ENCODE measurements at regions not wholly inside any gene's neighbourhood (a gene's known extent, or its start where the extent isn't known, plus 50 kb on each side); places are given as distances from the start of the nearest gene placed in this dataset.

DNA sequence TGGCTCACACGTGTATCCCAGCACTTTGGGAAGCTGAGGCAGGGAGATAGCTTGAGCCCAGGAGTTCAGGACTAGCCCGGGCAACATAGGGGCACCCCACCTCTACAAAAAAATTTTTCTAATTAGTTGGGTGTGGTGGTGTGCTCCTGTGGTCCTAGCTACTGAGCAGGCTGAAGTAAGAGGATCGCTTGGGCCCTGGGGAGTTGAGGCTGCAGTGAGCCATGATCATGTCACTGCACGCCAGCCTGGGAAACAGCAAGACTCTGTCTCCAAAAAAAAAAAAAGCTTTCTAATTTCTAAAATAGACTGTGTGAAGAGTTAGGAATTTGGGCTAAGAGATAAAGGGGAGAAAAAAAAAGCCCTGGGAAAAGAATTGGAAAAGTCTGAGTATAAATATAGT, 51.9 kb upstream of the NAB1 start:
- TF ChIP-seq ZNF501 (tag by site-specific recombination; IDR thresholded peaks at IDR 0.05): no peak
- no peak for TF ChIP-seq BCL6B (tag by site-specific recombination; IDR thresholded peaks at IDR 0.05)
- TF ChIP-seq ZNF350 (tag by site-specific recombination; IDR thresholded peaks at IDR 0.05): no peak
- no peak for TF ChIP-seq ZNF626 (tag by site-specific recombination; IDR thresholded peaks at IDR 0.05)
- no peak for TF ChIP-seq ZNF707 (tag by site-specific recombination; IDR thresholded peaks at IDR 0.05)
- no peak for TF ChIP-seq ZNF560 (tag by site-specific recombination; IDR thresholded peaks at IDR 0.05; ENCODE audit: borderline replicate concordance)
- TF ChIP-seq PBX3 (CRISPR knock-in tag; IDR thresholded peaks at IDR 0.05): no peak
- TF ChIP-seq ZNF426 (tag by site-specific recombination; IDR thresholded peaks at IDR 0.05): no peak
- TF ChIP-seq ZNF639 (tag by site-specific recombination; IDR thresholded peaks at IDR 0.05): no peak
- TF ChIP-seq ZNF623 (tag by site-specific recombination; IDR thresholded peaks at IDR 0.05): no peak
- no peak for TF ChIP-seq BCL11B (tag by site-specific recombination; IDR thresholded peaks at IDR 0.05; ENCODE audit: low read depth)
- no peak for TF ChIP-seq ZNF488 (tag by site-specific recombination; IDR thresholded peaks at IDR 0.05)
- ChIA-PET POLR2A (no interaction called here), CTCF (interaction anchor here (0.6 to 0.7 kb wide), 3 partner anchors 12 to 324 kb away, joined by 3 read pairs; no protein-coding TSS in a partner anchor)
- Histone ChIP-seq H3K9me3 (ENCODE audit: control insufficient read depth, insufficient read depth, low read depth, low read length) (no peaks in the 10 kb centered on the region), H3K27ac (ENCODE audit: extremely low read depth, low read depth, low read length) (no peak overlapping the region), H3K4me3 (ENCODE audit: low read depth, low read length) (no peak overlapping the region), H3K4me1 (ENCODE audit: control insufficient read depth, insufficient read depth, low read length) (no peaks in the 10 kb centered on the region), H3K36me3 (ENCODE audit: control insufficient read depth in 2 of 2, insufficient read depth in 1 of 2, low read length in 2 of 2) (no peaks in the 10 kb centered on the region)

GRCh38 chr2:190598621-190599020, 50.3 kb upstream of the NAB1 start:
- ChIA-PET CTCF (no interaction called here), POLR2A (no interaction called here)
- Histone ChIP-seq H3K27ac (ENCODE audit: extremely low read depth, low read depth, low read length) (no peak overlapping the region), H3K9me3 (ENCODE audit: control insufficient read depth, insufficient read depth, low read depth, low read length) (no peaks in the 10 kb centered on the region), H3K4me1 (ENCODE audit: control insufficient read depth, insufficient read depth, low read length) (no peaks in the 10 kb centered on the region), H3K4me3 (ENCODE audit: low read depth, low read length) (no peak overlapping the region), H3K36me3 (ENCODE audit: control insufficient read depth in 2 of 2, insufficient read depth in 1 of 2, low read length in 2 of 2) (no peaks in the 10 kb centered on the region)
- TF ChIP-seq ZNF621 (tag by site-specific recombination; IDR thresholded peaks at IDR 0.05): no peak
- TF ChIP-seq ATF2 (tag by site-specific recombination; IDR thresholded peaks at IDR 0.05; ENCODE audit: low read depth): no peak
- TF ChIP-seq ZNF175 (tag by site-specific recombination; IDR thresholded peaks at IDR 0.05): no peak
- TF ChIP-seq ZNF169 (tag by site-specific recombination; IDR thresholded peaks at IDR 0.05): no peak

DNA sequence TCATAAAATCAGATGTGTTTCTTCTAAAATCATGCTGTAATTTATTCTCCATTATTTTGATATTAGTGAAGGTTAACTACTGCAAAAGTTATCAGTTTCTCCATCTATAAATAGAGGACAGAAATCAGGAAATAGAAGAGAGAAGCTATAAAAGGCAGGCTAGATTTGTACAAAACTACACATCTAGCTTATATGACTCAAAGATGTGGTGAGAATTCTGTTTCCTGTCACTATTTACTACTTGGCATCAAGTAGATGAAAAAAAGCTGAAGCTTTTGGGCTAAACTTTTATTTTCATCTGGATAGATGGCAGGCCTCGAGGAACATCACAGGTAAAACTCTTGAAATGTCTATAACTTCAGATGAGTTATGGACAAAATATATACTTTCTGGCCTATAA, 49.8 kb upstream of the NAB1 start:
- Histone ChIP-seq H3K4me1 (ENCODE audit: control insufficient read depth, insufficient read depth, low read length) (no peaks in the 10 kb centered on the region), H3K4me3 (ENCODE audit: low read depth, low read length) (no peak overlapping the region), H3K9me3 (ENCODE audit: control insufficient read depth, insufficient read depth, low read depth, low read length) (no peaks in the 10 kb centered on the region), H3K27ac (ENCODE audit: extremely low read depth, low read depth, low read length) (no peak overlapping the region), H3K36me3 (ENCODE audit: control insufficient read depth in 2 of 2, insufficient read depth in 1 of 2, low read length in 2 of 2) (no peaks in the 10 kb centered on the region)
- POLR2A ChIA-PET: no interaction called here
- CTCF ChIA-PET: interaction anchor here (0.5 to 0.6 kb wide), 2 partner anchors 31 to 915 kb away, joined by 3 read pairs; no protein-coding TSS in a partner anchor
- TF ChIP-seq ZNF473 (tag by site-specific recombination; IDR thresholded peaks at IDR 0.05) (no peak), KLF10 (tag by site-specific recombination; IDR thresholded peaks at IDR 0.05) (no peak), WT1 (tag by site-specific recombination; IDR thresholded peaks at IDR 0.05) (no peak), ZNF302 (tag by site-specific recombination; IDR thresholded peaks at IDR 0.05; ENCODE audit: low read depth) (no peak), ZSCAN23 (tag by site-specific recombination; IDR thresholded peaks at IDR 0.05) (no peak), MEIS1 (CRISPR knock-in tag; IDR thresholded peaks at IDR 0.05; ENCODE audit: borderline replicate concordance) (no peak), BCL11B (tag by site-specific recombination; IDR thresholded peaks at IDR 0.05; ENCODE audit: low read depth) (no peak), FEZF1 (tag by site-specific recombination; IDR thresholded peaks at IDR 0.05) (no peak), HOXD13 (CRISPR knock-in tag; IDR thresholded peaks at IDR 0.05; ENCODE audit: borderline replicate concordance) (no peak), GLI2 (tag by site-specific recombination; IDR thresholded peaks at IDR 0.05; ENCODE audit: borderline replicate concordance, low read depth) (no peak)

Data from HEK293 (cell line).